Sigmoid colon (tissue), 4 donors: ENCODE measurements at regions not wholly inside any gene's neighbourhood (a gene's known extent, or its start where the extent isn't known, plus 50 kb on each side); places are given as distances from the start of the nearest gene placed in this dataset.

ENCODE experiments used
- CTCF ChIP-seq, 4 experiments: fragments of 450-650 bp in 3 of 4; fragments of 200-600 bp in 1 of 4; IDR thresholded peaks; one replicate each; pipeline ENCODE4 v1.5.1; 2016 to 2019; ENCODE audit warnings: antibody characterized with exemption in 4 of 4, mild to moderate bottlenecking in 3 of 4, moderate library complexity in 2 of 4
- EP300 ChIP-seq, 4 donors: sonication (generic); formaldehyde crosslinking; IDR thresholded peaks; one replicate each; pipeline ENCODE4 v1.6.1; 2017; ENCODE audit warnings: antibody characterized with exemption in 4 of 4
- POLR2A ChIP-seq, 2 donors: fragments of 450-650 bp; IDR thresholded peaks; one replicate each; pipeline ENCODE4 v1.6.1; 2016; ENCODE audit warnings: antibody characterized with exemption in 2 of 2, mild to moderate bottlenecking in 2 of 2, moderate library complexity in 2 of 2
- POLR2AphosphoS5 ChIP-seq, 4 donors: sonication (generic); formaldehyde crosslinking; IDR thresholded peaks; one replicate each; pipeline ENCODE4 v1.6.1; 2017; ENCODE audit warnings: antibody characterized with exemption in 4 of 4

- TF ChIP-seq EP300 (IDR thresholded peaks at IDR 0.05) (no peak), CTCF (IDR thresholded peaks at IDR 0.05) (no peak), POLR2A (IDR thresholded peaks at IDR 0.05) (no peak), POLR2AphosphoS5 (IDR thresholded peaks at IDR 0.05) (no peak)
These were observed 157.9 kb upstream of the SLC7A11 start for GRCh38 chr4:138400066-138400465.
